GM13976 (cell line): ENCODE measurements at regions not wholly inside any gene's neighbourhood (a gene's known extent, or its start where the extent isn't known, plus 50 kb on each side); places are given as distances from the start of the nearest gene placed in this dataset.

Experiments
- DNase-seq: peaks from one replicate; pipeline ENCODE4 v3.0.0; 2012; ENCODE audit warnings: low spot score
- CTCF ChIP-seq: IDR thresholded peaks from 2 replicates; pipeline ENCODE4 v1.5.1; 2012; ENCODE audit warnings: borderline replicate concordance, mild to moderate bottlenecking; ENCODE audit not compliant: insufficient read depth; ENCODE audit errors: extremely low read depth, missing control alignments, control extremely low read depth
- in situ Hi-C: fragments of 300-500 bp; cut with MboI; formaldehyde crosslinking; loops from one replicate; pipeline ENCODE4 v1.12.0; 2022; ENCODE audit warnings: low sequenced_read_pairs, mixed read lengths, inconsistent platforms; ENCODE audit not compliant: unreplicated experiment

DNA sequence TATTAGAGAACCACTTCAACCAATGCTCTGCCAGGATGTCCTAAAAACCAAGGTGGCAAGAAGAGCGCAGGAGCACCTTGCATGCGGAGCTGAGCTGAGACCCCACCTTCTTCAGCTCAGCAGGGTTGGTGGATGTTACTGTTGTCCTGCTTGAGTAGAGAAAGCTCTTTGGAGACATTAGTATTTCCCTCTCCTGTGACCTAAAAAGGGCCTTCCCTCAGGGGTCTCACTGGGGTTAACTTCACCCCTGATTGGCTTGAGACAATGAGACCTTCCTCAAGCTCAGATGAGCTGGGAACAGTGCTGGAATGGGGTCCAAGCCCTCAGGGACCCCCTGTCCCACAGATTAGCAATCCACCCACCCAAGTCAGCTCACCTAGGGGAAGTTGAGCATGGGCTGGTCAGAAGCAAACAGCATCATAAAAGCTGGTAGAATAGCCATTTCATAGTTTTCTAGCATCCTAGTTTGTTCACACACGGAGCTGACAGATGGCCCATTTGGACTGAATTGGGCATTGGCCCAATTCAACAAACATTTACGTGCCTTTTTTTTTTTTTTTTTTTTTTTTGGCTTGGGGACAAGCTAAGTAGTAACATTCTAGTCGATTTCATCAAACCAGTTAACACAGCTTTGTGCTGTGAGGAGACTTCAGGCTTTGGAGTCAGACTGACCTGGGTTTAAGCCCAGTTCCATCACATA lies 100.6 kb upstream of the HABP2 start:
- DNase-seq = no peak
- in situ Hi-C loops = no loop called here
- TF ChIP-seq CTCF = no peak

- DNase-seq = no peak
- in situ Hi-C loops = no loop called here
- TF ChIP-seq CTCF = no peak
Observed at GRCh38 chr10:113453351-113453750, 99.5 kb upstream of the HABP2 start.

DNA sequence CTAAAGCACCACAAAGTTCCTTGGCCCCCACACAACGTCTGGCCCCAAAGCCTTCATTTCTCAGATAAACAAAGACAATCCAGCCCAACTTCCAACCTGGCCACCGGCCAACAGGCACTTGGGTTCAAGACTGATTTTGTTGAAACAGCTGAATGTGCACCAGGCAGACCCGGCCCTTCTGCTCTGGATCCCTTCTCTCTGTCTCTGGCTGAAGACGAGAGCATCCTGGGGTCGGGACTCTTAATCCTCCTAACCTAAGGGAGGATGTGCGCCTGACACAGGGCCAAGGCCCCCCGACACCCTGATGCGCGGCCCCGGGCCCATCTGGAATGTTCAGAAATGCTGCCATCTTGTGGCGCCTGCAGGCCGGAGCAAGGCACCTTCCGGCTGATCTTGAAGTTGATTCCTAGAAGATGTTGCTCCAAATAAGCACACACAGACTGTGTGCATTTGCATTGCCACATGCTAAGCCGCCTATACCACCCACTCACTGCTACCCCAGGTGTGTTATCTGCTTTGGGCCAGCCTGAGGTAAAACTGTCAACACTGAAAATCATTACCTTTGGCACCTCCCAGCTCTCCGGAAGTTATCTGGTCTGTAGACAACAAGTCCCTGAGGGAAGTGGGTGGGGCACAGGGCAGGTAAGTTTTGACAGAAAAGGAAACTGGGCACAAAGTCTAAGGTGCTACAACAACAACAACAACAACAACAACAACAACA lies 98.4 kb upstream of the HABP2 start:
- TF ChIP-seq CTCF = peak; percentile 49
- in situ Hi-C loops = no loop called here
- DNase-seq = peak; percentile 60

GRCh38 chr10:113455947-113456346 lies 96.9 kb upstream of the HABP2 start:
- in situ Hi-C loops = no loop called here
- DNase-seq = no peak
- no peak for TF ChIP-seq CTCF

DNA sequence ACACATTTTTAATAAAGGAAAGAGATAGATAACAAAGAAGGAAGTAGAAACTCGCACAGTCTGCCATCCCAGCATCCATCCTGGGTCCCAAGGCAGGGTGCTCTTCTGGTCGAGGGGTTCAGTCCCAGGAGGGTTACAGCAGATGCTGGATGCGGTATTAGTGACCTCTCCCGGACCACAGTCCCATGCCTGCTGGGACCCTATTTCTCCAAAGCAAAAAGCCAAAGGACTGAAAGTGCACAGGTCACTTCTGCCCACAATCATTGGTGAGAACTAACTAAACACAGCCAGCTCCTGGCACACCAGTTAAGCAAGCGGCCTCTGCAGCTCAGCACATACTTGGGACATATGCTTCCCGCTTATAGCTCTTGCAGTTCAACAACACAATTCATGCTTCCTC lies 96.1 kb upstream of the HABP2 start:
- in situ Hi-C loops = no loop called here
- no peak for TF ChIP-seq CTCF
- DNase-seq = no peak

DNA sequence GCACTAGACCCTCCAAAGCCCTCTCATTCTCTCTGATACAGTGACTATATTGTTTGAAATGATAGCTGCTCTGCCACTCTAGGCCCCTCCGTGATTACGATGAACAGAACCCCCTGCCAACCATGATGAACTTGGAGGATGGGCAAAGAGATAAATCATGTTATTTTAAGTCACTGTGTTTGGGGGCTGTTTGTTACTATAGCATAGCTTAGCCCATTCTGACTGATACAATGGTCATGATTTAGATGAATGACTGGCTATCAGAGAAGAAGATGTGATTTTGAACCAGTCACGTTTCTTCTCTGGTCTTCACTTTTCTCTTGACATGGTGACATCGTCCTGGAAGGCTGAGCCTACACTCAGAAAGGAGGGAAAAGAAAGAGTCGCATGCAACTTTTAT lies 95.4 kb upstream of the HABP2 start:
- in situ Hi-C loops = no loop called here
- no peak for DNase-seq
- TF ChIP-seq CTCF = no peak

DNA sequence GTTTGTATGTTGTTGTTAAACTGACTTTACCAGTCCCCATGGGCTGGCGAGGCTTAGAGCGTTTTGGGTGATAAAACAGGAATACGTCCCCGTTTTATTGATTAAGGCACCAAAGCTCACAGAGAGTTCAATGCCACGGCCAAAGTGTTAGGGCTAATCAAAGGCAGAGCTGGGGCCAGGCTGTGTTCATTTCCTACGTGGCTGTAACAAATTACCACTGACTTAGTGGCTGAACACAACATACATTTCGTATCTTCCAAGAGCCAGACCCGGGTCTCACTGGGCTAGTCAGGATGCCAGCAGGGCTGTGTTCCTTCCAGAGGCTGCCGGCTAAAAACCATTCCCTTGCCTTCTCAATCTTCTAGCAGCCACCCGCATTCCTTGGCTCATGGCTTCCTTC lies 94.4 kb upstream of the HABP2 start:
- in situ Hi-C loops = no loop called here
- no peak for TF ChIP-seq CTCF
- no peak for DNase-seq
